HepG2 (cell line): ENCODE measurements at regions not wholly inside any gene's neighbourhood (a gene's known extent, or its start where the extent isn't known, plus 50 kb on each side); places are given as distances from the start of the nearest gene placed in this dataset.

ENCODE experiments used
- ARNT2 ChIP-seq: sonication (generic); formaldehyde crosslinking; IDR thresholded peaks from 2 replicates; pipeline ENCODE4 v1.8.0; 2022; ENCODE audit warnings: mild to moderate bottlenecking, low read depth, missing genetic modification reagents, moderate library complexity
- GTF2F1 ChIP-seq: fragments of 150-350 bp; IDR thresholded peaks from 2 replicates; pipeline ENCODE4 v1.6.1; 2014; ENCODE audit warnings: low read length
- NCOA5 ChIP-seq: sonication (generic); formaldehyde crosslinking; IDR thresholded peaks from 2 replicates; pipeline ENCODE4 v1.4.0; 2020; ENCODE audit warnings: missing genetic modification reagents
- POLR2A ChIP-seq, 2 experiments: IDR thresholded peaks; 2 replicates each; pipeline ENCODE4 v1.6.1; 2011; ENCODE audit warnings: low read depth in 2 of 2, low read length in 2 of 2, mild to moderate bottlenecking in 1 of 2, moderate library complexity in 1 of 2; ENCODE audit not compliant: insufficient read depth in 1 of 2
- ZNF543 ChIP-seq: sonication (generic); formaldehyde crosslinking; IDR thresholded peaks from 2 replicates; pipeline ENCODE4 v1.4.0; 2020; ENCODE audit warnings: mild to moderate bottlenecking, missing genetic modification reagents
- ZNF629 ChIP-seq: sonication (generic); formaldehyde crosslinking; conservative IDR thresholded peaks from 2 replicates; pipeline ENCODE4 v1.5.0; 2020; ENCODE audit warnings: missing genetic modification reagents

GRCh38 chr5:89936576-89936975 lies 473.0 kb downstream of the CETN3 start:
- TF ChIP-seq ARNT2 (CRISPR knock-in tag) = no peak
- no peak for TF ChIP-seq NCOA5 (CRISPR knock-in tag)
- no peak for TF ChIP-seq ZNF543
- no peak for TF ChIP-seq POLR2A (IDR thresholded peaks at IDR 0.05; ENCODE audit: insufficient read depth in 1 of 2, low read depth in 2 of 2, low read length in 2 of 2)
- TF ChIP-seq ZNF629 = no peak
- no peak for TF ChIP-seq GTF2F1
